Transverse colon (tissue), 4 donors: ENCODE measurements at regions not wholly inside any gene's neighbourhood (a gene's known extent, or its start where the extent isn't known, plus 50 kb on each side); places are given as distances from the start of the nearest gene placed in this dataset.
"Not testable (repeated sequence)": the region's sequence is repeated elsewhere in the genome, so short reads cannot be mapped to it uniquely, and the experiment has no call there.

Source experiments
- DNase-seq: peaks from one replicate; pipeline ENCODE4 v3.0.0-alpha.2; 2019
- H3K27ac ChIP-seq, 4 donors: fragments of 200-600 bp; sonication (generic); 2 replicates each; pipeline ENCODE4 v1.5.1; 2016 to 2018; ENCODE audit warnings: inconsistent platforms in 4 of 4
- H3K27me3 ChIP-seq: fragments of 200-600 bp; sonication (generic); 2 replicates; pipeline ENCODE4 v1.5.1; 2017; ENCODE audit warnings: inconsistent platforms
- H3K36me3 ChIP-seq, 4 donors: fragments of 200-600 bp; sonication (generic); 2 replicates each; pipeline ENCODE4 v1.5.1; 2017 to 2019; ENCODE audit warnings: inconsistent platforms in 4 of 4
- H3K4me1 ChIP-seq, 4 donors: fragments of 200-600 bp; sonication (generic); 2 replicates each; pipeline ENCODE4 v1.5.1; 2017 to 2020; ENCODE audit warnings: inconsistent platforms in 4 of 4
- H3K4me3 ChIP-seq, 4 donors: fragments of 200-600 bp; sonication (generic); 1 replicate in 1 of 4; 2 replicates in 3 of 4; pipeline versions ENCODE4 v1.5.1 to v1.6.1; 2017 to 2019; ENCODE audit warnings: inconsistent platforms in 4 of 4
- H3K9me3 ChIP-seq, 2 donors: fragments of 200-600 bp; sonication (generic); 2 replicates each; pipeline ENCODE4 v1.5.1; 2017 to 2019; ENCODE audit warnings: inconsistent platforms in 2 of 2
- EP300 ChIP-seq: sonication (generic); formaldehyde crosslinking; IDR thresholded peaks from one replicate; pipeline ENCODE4 v1.6.1; 2017; ENCODE audit warnings: antibody characterized with exemption, low read depth
- POLR2A ChIP-seq: fragments of 450-650 bp; IDR thresholded peaks from one replicate; pipeline ENCODE4 v1.6.1; 2016; ENCODE audit warnings: antibody characterized with exemption, mild to moderate bottlenecking, moderate library complexity
- POLR2AphosphoS5 ChIP-seq, 3 donors: sonication (generic); formaldehyde crosslinking; IDR thresholded peaks; one replicate each; pipeline ENCODE4 v1.6.1; 2016; ENCODE audit warnings: antibody characterized with exemption in 3 of 3
- WGBS, 2 donors: methylation state at CpG; one replicate each; pipeline ENCODE4 v1.1.5; 2018; ENCODE audit warnings: low coverage in 1 of 2; 5-methylcytosine and 5-hydroxymethylcytosine counted together
- in situ Hi-C, 4 donors: fragments of 200-750 bp; cut with MboI; loops; one replicate each; pipeline versions ENCODE4 v1.15.0 to v1.15.1; 2017; ENCODE audit warnings: low sequenced_read_pairs in 3 of 4, low pct_ligation_motif_present in 1 of 4, low pct_unique_long_range_greater_than_20kb in 1 of 4
- intact Hi-C: fragments of 100-400 bp; cut with DNase I; formaldehyde crosslinking; loops from one replicate; pipeline ENCODE4 v1.15.1; 2023; ENCODE audit warnings: low total_unique reads
- TF ChIP-seq, protein P1 (sequence below), 5 experiments: fragments of 200-600 bp in 3 of 5; fragments of 450-650 bp in 2 of 5; sonication (generic) in 3 of 5; IDR thresholded peaks; 1 replicate in 2 of 5; 2 replicates in 3 of 5; pipeline ENCODE4 v1.5.1; 2016 to 2017; ENCODE audit warnings: antibody characterized with exemption in 5 of 5, inconsistent platforms in 3 of 5, mild to moderate bottlenecking in 2 of 5, moderate library complexity in 1 of 5

DNA sequence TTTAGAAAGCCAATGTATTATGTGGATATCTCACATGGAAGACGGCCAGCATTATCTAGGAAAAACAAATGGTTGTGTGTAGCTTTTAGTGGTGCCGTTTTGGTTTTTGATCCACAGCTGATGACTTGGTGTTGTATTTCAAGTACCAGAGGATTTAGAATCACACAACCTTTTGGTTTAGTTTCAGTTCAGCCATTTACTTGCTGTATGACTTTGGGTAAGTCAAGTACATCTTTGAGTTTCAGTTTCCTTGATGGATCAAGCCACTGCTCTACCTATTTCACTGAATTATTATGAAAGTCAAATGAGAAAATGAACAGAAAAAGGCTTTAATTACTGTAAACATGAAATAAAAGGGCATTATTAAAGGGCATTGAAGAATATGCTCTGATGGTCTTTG is 205.6 kb downstream of the ZIC3 start:
- no peaks in the 10 kb centered on the region for H3K9me3 ChIP-seq
- no peak overlapping the region for H3K27ac ChIP-seq
- TF ChIP-seq, protein P1, sequence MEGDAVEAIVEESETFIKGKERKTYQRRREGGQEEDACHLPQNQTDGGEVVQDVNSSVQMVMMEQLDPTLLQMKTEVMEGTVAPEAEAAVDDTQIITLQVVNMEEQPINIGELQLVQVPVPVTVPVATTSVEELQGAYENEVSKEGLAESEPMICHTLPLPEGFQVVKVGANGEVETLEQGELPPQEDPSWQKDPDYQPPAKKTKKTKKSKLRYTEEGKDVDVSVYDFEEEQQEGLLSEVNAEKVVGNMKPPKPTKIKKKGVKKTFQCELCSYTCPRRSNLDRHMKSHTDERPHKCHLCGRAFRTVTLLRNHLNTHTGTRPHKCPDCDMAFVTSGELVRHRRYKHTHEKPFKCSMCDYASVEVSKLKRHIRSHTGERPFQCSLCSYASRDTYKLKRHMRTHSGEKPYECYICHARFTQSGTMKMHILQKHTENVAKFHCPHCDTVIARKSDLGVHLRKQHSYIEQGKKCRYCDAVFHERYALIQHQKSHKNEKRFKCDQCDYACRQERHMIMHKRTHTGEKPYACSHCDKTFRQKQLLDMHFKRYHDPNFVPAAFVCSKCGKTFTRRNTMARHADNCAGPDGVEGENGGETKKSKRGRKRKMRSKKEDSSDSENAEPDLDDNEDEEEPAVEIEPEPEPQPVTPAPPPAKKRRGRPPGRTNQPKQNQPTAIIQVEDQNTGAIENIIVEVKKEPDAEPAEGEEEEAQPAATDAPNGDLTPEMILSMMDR (IDR thresholded peaks at IDR 0.05), result no peak
- TF ChIP-seq POLR2AphosphoS5 (IDR thresholded peaks at IDR 0.05) (no peak), EP300 (no peak), POLR2A (no peak)
- no peaks in the 10 kb centered on the region for H3K36me3 ChIP-seq
- 84% methylated on average over 2 of the region's 2 CpGs; no CpG with 5 or more reads in 1 of the 2 donors for WGBS, 2 donors
- in situ Hi-C loops (no loop called here), intact Hi-C loops (no loop called here)
- H3K4me1 ChIP-seq, result no peaks in the 10 kb centered on the region
- no peaks in the 10 kb centered on the region for H3K27me3 ChIP-seq
- H3K4me3 ChIP-seq, result no peak overlapping the region
- no peak for DNase-seq

DNA sequence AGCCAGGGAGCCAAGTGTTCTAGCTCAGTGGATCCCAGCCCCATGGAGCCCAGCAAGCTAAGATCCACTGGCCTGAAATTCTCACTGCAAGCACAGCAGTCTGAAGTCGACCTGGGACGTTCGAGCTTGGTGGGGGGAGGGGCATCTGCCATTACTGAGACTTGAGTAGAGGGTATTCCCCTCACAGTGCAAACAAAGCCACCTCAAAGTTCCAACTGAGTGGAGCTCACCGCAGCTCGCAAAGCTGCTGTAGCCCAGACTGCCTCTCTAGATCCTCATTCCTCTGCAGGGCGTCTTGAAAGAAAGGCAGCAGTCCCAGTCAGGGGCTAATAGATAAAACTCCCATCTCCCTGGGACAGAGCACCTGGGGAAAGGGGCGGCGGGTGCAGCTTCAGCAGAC is 226.3 kb downstream of the ZIC3 start:
- no peak for DNase-seq
- 81% methylated on average over 8 of the region's 8 CpGs; no CpG with 5 or more reads in 1 of the 2 donors for WGBS, 2 donors
- intact Hi-C loops, result no loop called here
- Histone ChIP-seq H3K36me3 (no peaks in the 10 kb centered on the region), H3K4me3 (no peak overlapping the region), H3K9me3 (no peaks in the 10 kb centered on the region), H3K27me3 (no peaks in the 10 kb centered on the region), H3K27ac (no peak overlapping the region), H3K4me1 (no peaks in the 10 kb centered on the region)
- in situ Hi-C loops, result no loop called here
- TF ChIP-seq EP300, result no peak
- no peak for TF ChIP-seq POLR2A
- TF ChIP-seq, protein P1 (IDR thresholded peaks at IDR 0.05), result no peak
- TF ChIP-seq POLR2AphosphoS5 (IDR thresholded peaks at IDR 0.05), result no peak

DNA sequence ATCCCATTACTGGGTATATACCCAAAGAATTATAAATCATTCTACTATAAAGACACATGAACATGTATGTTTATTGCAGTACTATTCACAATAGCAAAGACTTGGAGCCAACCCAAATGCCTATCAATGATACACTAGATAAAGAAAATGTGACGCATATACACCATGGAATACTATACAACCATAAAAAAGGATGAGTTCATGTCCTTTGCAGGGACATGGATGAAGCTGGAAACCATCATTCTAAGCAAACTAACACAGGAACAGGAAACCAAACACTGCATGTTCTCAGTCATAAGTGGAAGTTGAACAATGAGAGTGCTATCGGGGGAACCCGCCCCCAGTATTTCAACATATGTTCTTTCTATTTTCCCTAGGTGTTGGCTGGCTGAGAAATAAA is 232.0 kb downstream of the ZIC3 start:
- 92 to 100% methylated on average over 1 to 3 of the region's 3 CpGs for WGBS, 2 donors
- H3K9me3 ChIP-seq, H3K4me3 ChIP-seq, H3K36me3 ChIP-seq, H3K4me1 ChIP-seq, in situ Hi-C loops, intact Hi-C loops, H3K27me3 ChIP-seq, DNase-seq, H3K27ac ChIP-seq: not testable (repeated sequence)

DNA sequence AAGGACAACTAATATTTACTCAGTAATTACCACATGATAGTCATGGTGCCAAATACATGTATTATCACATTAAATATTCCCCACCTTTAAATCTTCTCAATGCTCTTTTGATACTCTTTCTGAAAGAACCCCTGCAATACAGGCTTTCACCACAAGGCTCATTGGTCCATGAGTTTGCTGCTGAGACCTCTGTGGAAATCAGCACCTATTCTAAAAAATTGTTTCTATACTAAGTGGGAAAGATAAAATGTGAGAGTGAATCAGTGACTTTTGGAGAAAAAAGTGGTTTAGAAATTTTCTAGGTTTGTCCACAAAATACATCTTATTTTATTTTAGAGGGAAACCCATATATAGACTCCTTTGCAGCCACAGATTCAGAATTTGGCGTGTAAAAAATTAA is 257.3 kb downstream of the ZIC3 start:
- Histone ChIP-seq H3K27me3 (no peaks in the 10 kb centered on the region), H3K4me1 (no peaks in the 10 kb centered on the region), H3K4me3 (no peak overlapping the region), H3K9me3 (no peaks in the 10 kb centered on the region), H3K27ac (no peak overlapping the region), H3K36me3 (no peaks in the 10 kb centered on the region)
- DNase-seq, result no peak
- intact Hi-C loops (no loop called here), in situ Hi-C loops (no loop called here)
- WGBS, 2 donors, result 81 to 100% methylated on average over 1 of the region's 1 CpG
- no peak for TF ChIP-seq POLR2AphosphoS5 (IDR thresholded peaks at IDR 0.05)
- TF ChIP-seq EP300, result no peak
- TF ChIP-seq POLR2A, result no peak
- TF ChIP-seq, protein P1 (IDR thresholded peaks at IDR 0.05), result peak in 1 of 5 experiments; percentile 13

DNA sequence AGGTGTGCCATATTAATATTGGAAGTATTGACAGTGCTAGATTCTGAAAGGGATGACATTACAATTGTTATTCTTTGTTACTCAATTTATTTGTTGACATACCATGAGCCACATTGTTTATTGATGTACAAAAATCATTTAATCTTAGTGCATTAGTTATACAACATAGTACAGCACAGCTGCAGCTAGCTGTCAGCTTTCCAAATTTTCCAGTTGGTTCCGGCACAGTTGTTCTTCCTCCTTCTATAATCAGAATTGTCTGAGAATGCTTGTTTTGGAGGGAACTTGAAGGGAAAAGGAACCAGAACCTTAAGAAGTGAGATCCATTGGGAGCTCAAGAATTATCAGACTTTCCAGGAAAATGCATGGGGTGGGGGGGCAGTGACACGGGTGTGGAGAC is 281.4 kb downstream of the ZIC3 start:
- H3K9me3 ChIP-seq, result no peaks in the 10 kb centered on the region
- TF ChIP-seq POLR2AphosphoS5 (IDR thresholded peaks at IDR 0.05), result no peak
- TF ChIP-seq, protein P1 (IDR thresholded peaks at IDR 0.05), result no peak
- TF ChIP-seq EP300, result no peak
- no peak for TF ChIP-seq POLR2A
- DNase-seq, result no peak
- intact Hi-C loops (no loop called here), in situ Hi-C loops (no loop called here)
- H3K4me3 ChIP-seq, result no peak overlapping the region
- 57% methylated on average over 2 of the region's 2 CpGs; no CpG with 5 or more reads in 1 of the 2 donors for WGBS, 2 donors
- H3K4me1 ChIP-seq, result no peaks in the 10 kb centered on the region
- no peaks in the 10 kb centered on the region for H3K36me3 ChIP-seq
- no peaks in the 10 kb centered on the region for H3K27me3 ChIP-seq
- no peak overlapping the region for H3K27ac ChIP-seq
